Neural cell (in vitro differentiated cells): ENCODE measurements at regions not wholly inside any gene's neighbourhood (a gene's known extent, or its start where the extent isn't known, plus 50 kb on each side); places are given as distances from the start of the nearest gene placed in this dataset.

Experiments
- H2AFZ ChIP-seq: fragments of 200-600, 300-800 bp; sonication (generic), shearing (Covaris generic); 2 replicates; pipeline ENCODE4 v1.6.0; 2014; ENCODE audit warnings: low read depth, mild to moderate bottlenecking, antibody characterized with exemption, low read length, moderate library complexity
- H3F3A ChIP-seq: fragments of 200-600 bp; shearing (Covaris generic); 2 replicates; pipeline ENCODE4 v1.6.1; 2016; ENCODE audit warnings: mild to moderate bottlenecking, moderate library complexity, mixed read lengths, antibody characterized with exemption, low read length; ENCODE audit not compliant: insufficient read depth, poor library complexity, severe bottlenecking
- H3K27ac ChIP-seq: fragments of 200-600, 300-800 bp; sonication (generic), shearing (Covaris generic); 2 replicates; pipeline ENCODE4 v1.5.1; 2014; ENCODE audit warnings: mild to moderate bottlenecking, low read length, moderate library complexity
- H3K27me3 ChIP-seq: fragments of 300-800, 200-600 bp; sonication (generic), shearing (Covaris generic); 2 replicates; pipeline ENCODE4 v1.6.0; 2014; ENCODE audit warnings: mild to moderate bottlenecking, low read depth, low read length, moderate library complexity; ENCODE audit not compliant: insufficient read depth
- H3K36me3 ChIP-seq: fragments of 300-800, 200-600 bp; sonication (generic), shearing (Covaris generic); 2 replicates; pipeline ENCODE4 v1.5.1; 2014; ENCODE audit warnings: mild to moderate bottlenecking, antibody characterized with exemption, low read length, moderate library complexity; ENCODE audit not compliant: insufficient read depth
- H3K4me2 ChIP-seq: fragments of 300-800, 200-600 bp; sonication (generic), shearing (Covaris generic); 2 replicates; pipeline ENCODE4 v1.6.0; 2014; ENCODE audit warnings: mild to moderate bottlenecking, low read length
- H3K4me3 ChIP-seq: fragments of 300-800, 200-600 bp; sonication (generic), shearing (Covaris generic); 2 replicates; pipeline ENCODE4 v1.5.1; 2014; ENCODE audit warnings: mild to moderate bottlenecking, low read length, moderate library complexity
- H3K79me2 ChIP-seq: fragments of 200-600 bp; shearing (Covaris generic); replicated peaks from 2 replicates; pipeline ENCODE4 v1.6.0; 2014; ENCODE audit warnings: mild to moderate bottlenecking, low read length, moderate library complexity; ENCODE audit not compliant: insufficient read depth
- H3K9ac ChIP-seq: fragments of 300-800, 200-600 bp; sonication (generic), shearing (Covaris generic); 2 replicates; pipeline ENCODE4 v1.6.1; 2016; ENCODE audit warnings: mild to moderate bottlenecking, low read length, mixed read lengths
- H3K9me2 ChIP-seq: fragments of 200-600 bp; shearing (Covaris generic); 2 replicates; pipeline ENCODE4 v1.6.1; 2016; ENCODE audit warnings: mild to moderate bottlenecking, low read length, mixed read lengths; ENCODE audit not compliant: insufficient read depth
- H3K9me3 ChIP-seq: fragments of 200-600, 300-800 bp; sonication (generic), shearing (Covaris generic); 2 replicates; pipeline ENCODE4 v1.6.1; 2016; ENCODE audit warnings: mild to moderate bottlenecking, mixed run types, low read length, moderate library complexity, mixed read lengths
- H4K20me1 ChIP-seq: fragments of 200-600 bp; shearing (Covaris generic); 2 replicates; pipeline ENCODE4 v1.6.1; 2016; ENCODE audit warnings: mild to moderate bottlenecking, mixed run types; ENCODE audit not compliant: insufficient read depth
- CTCF ChIP-seq: fragments of 450-650 bp; IDR thresholded peaks from 2 replicates; pipeline ENCODE4 v1.5.1; 2014; ENCODE audit warnings: antibody characterized with exemption, mild to moderate bottlenecking, moderate library complexity; ENCODE audit not compliant: poor library complexity, severe bottlenecking
- EP300 ChIP-seq: fragments of 450-650 bp; conservative IDR thresholded peaks from 2 replicates; pipeline ENCODE4 v1.6.1; 2014; ENCODE audit warnings: antibody characterized with exemption, mild to moderate bottlenecking, moderate library complexity; ENCODE audit not compliant: poor library complexity, severe bottlenecking
- EZH2 ChIP-seq: fragments of 200-600, 300-800 bp; shearing (Covaris generic), sonication (generic); IDR thresholded peaks from 2 replicates; pipeline ENCODE4 v1.6.1; 2014; ENCODE audit warnings: antibody characterized with exemption, low read length, borderline replicate concordance, mild to moderate bottlenecking; ENCODE audit not compliant: insufficient read depth, poor library complexity, severe bottlenecking
- MXI1 ChIP-seq: fragments of 450-650 bp; conservative IDR thresholded peaks from 2 replicates; pipeline ENCODE4 v1.6.1; 2014; ENCODE audit warnings: antibody characterized with exemption, mild to moderate bottlenecking; ENCODE audit not compliant: poor library complexity, severe bottlenecking
- POLR2AphosphoS5 ChIP-seq: IDR thresholded peaks from 2 replicates; pipeline ENCODE4 v1.6.1; 2012
- RAD21 ChIP-seq: fragments of 450-650 bp; conservative IDR thresholded peaks from 2 replicates; pipeline ENCODE4 v1.6.1; 2014; ENCODE audit warnings: antibody characterized with exemption, mild to moderate bottlenecking, moderate library complexity
- REST ChIP-seq: IDR thresholded peaks from 2 replicates; pipeline ENCODE4 v1.6.1; 2012; ENCODE audit warnings: borderline replicate concordance
- SMC3 ChIP-seq: fragments of 450-650 bp; conservative IDR thresholded peaks from 2 replicates; pipeline ENCODE4 v1.6.1; 2014; ENCODE audit warnings: antibody characterized with exemption, mild to moderate bottlenecking, moderate library complexity; ENCODE audit not compliant: poor library complexity
- TAF1 ChIP-seq: IDR thresholded peaks from 2 replicates; pipeline ENCODE4 v1.6.1; 2012; ENCODE audit warnings: low read depth

GRCh38 chr10:3530346-3530745 is 254.7 kb downstream of the KLF6 start:
- no peak overlapping the region for H3K9ac ChIP-seq
- H3K27me3 ChIP-seq, result no peaks in the 10 kb centered on the region
- no peaks in the 10 kb centered on the region for H3K79me2 ChIP-seq
- no peak overlapping the region for H3K27ac ChIP-seq
- no peaks in the 10 kb centered on the region for H4K20me1 ChIP-seq
- H2AFZ ChIP-seq, result no peak overlapping the region
- H3K4me2 ChIP-seq, result no peak overlapping the region
- no peaks in the 10 kb centered on the region for H3K9me3 ChIP-seq
- H3K36me3 ChIP-seq, result no peaks in the 10 kb centered on the region
- H3K9me2 ChIP-seq, result no peaks in the 10 kb centered on the region
- TF ChIP-seq CTCF, result no peak
- TF ChIP-seq RAD21, result no peak
- TF ChIP-seq REST, result no peak
- TF ChIP-seq EZH2, result no peak
- TF ChIP-seq SMC3, result no peak
- TF ChIP-seq MXI1, result no peak
- TF ChIP-seq TAF1, result no peak
- TF ChIP-seq EP300, result no peak
- TF ChIP-seq POLR2AphosphoS5, result no peak
- no peaks in the 10 kb centered on the region for H3F3A ChIP-seq
- no peak overlapping the region for H3K4me3 ChIP-seq

GRCh38 chr10:3529691-3530090 is 255.3 kb downstream of the KLF6 start:
- no peaks in the 10 kb centered on the region for H3F3A ChIP-seq
- no peak overlapping the region for H2AFZ ChIP-seq

More at GRCh38 chr10:3529691-3530090, 255.3 kb downstream of the KLF6 start:
- Histone ChIP-seq H3K36me3 (no peaks in the 10 kb centered on the region), H3K9ac (no peak overlapping the region), H3K4me3 (no peak overlapping the region), H3K4me2 (no peak overlapping the region), H3K27me3 (no peaks in the 10 kb centered on the region), H4K20me1 (no peaks in the 10 kb centered on the region), H3K27ac (no peak overlapping the region), H3K9me2 (no peaks in the 10 kb centered on the region), H3K9me3 (no peaks in the 10 kb centered on the region), H3K79me2 (no peaks in the 10 kb centered on the region)
- TF ChIP-seq CTCF (no peak), RAD21 (no peak), SMC3 (no peak), MXI1 (no peak), TAF1 (no peak), REST (no peak), POLR2AphosphoS5 (no peak)
